ENCODE measurements at regions not wholly inside any gene's neighbourhood (a gene's known extent, or its start where the extent isn't known, plus 50 kb on each side); places are given as distances from the start of the nearest gene placed in this dataset.

DNA sequence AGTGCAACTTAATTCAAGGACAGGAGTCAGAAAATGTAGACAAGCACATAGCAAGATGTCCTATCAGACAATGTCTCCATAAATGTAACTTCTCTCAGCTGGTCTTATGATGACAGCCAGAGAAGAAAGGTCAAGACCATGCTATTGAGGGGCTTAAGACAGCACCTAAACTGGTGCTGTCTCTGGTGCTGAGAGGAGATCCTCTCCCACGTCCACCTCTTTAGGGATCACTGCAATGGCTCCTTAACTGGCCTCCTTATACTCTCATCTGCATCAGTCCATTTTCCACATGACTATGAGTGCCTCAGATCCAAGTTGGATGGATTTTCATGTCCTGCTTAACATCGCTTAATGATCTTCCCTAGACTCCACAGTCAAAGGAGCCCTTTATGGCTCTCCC, 210.6 kb downstream of the ARL4A start:
- no peak for TF ChIP-seq POLR2A (IDR thresholded peaks at IDR 0.05)
- TF ChIP-seq, protein P1, sequence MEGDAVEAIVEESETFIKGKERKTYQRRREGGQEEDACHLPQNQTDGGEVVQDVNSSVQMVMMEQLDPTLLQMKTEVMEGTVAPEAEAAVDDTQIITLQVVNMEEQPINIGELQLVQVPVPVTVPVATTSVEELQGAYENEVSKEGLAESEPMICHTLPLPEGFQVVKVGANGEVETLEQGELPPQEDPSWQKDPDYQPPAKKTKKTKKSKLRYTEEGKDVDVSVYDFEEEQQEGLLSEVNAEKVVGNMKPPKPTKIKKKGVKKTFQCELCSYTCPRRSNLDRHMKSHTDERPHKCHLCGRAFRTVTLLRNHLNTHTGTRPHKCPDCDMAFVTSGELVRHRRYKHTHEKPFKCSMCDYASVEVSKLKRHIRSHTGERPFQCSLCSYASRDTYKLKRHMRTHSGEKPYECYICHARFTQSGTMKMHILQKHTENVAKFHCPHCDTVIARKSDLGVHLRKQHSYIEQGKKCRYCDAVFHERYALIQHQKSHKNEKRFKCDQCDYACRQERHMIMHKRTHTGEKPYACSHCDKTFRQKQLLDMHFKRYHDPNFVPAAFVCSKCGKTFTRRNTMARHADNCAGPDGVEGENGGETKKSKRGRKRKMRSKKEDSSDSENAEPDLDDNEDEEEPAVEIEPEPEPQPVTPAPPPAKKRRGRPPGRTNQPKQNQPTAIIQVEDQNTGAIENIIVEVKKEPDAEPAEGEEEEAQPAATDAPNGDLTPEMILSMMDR (IDR thresholded peaks at IDR 0.05), result no peak

Measured in suprapubic skin (tissue), 3 donors.